HEK293 (cell line): ENCODE measurements at regions not wholly inside any gene's neighbourhood (a gene's known extent, or its start where the extent isn't known, plus 50 kb on each side); places are given as distances from the start of the nearest gene placed in this dataset.
"Not testable (repeated sequence)": the region's sequence is repeated elsewhere in the genome, so short reads cannot be mapped to it uniquely, and the experiment has no call there.

Source experiments
- CTCF ChIA-PET: fragments of 350-600 bp; formaldehyde crosslinking; extraction: SDS; loops from one replicate; lab custom pipeline; 2021; ENCODE audit warnings: antibody characterized with exemption; lab: Yijun Ruan, JAX
- POLR2A ChIA-PET: fragments of 300-600 bp; formaldehyde crosslinking; extraction: SDS; loops from one replicate; lab custom pipeline; 2020; ENCODE audit warnings: antibody characterized with exemption, inconsistent platforms; lab: Yijun Ruan, JAX
- H3K27ac ChIP-seq: fragments of 200-500 bp; sonication (Bioruptor generic); 2 replicates; pipeline ENCODE4 v1.5.1; 2014; ENCODE audit warnings: low read depth, low read length, control low read depth, inconsistent platforms; ENCODE audit errors: extremely low read depth
- H3K36me3 ChIP-seq, 2 experiments: fragments of 200-500 bp in 1 of 2; sonication (Bioruptor generic) in 1 of 2; 1 replicate in 1 of 2; 2 replicates in 1 of 2; pipeline ENCODE4 v1.5.1; 2014 to 2017; ENCODE audit warnings: inconsistent platforms in 2 of 2, low read length in 2 of 2; ENCODE audit not compliant: control insufficient read depth in 2 of 2, insufficient read depth in 1 of 2
- H3K4me1 ChIP-seq: fragments of 200-500 bp; sonication (Bioruptor generic); 2 replicates; pipeline ENCODE4 v1.5.1; 2014; ENCODE audit warnings: mild to moderate bottlenecking, low read length, inconsistent platforms; ENCODE audit not compliant: control insufficient read depth, insufficient read depth
- H3K4me3 ChIP-seq: 2 replicates; pipeline ENCODE4 v1.5.1; 2011; ENCODE audit warnings: low read depth, mild to moderate bottlenecking, control low read depth, low read length, moderate library complexity
- H3K9me3 ChIP-seq: fragments of 200-500 bp; sonication (Bioruptor generic); 2 replicates; pipeline ENCODE4 v1.5.1; 2014; ENCODE audit warnings: low read depth, low read length, inconsistent platforms; ENCODE audit not compliant: control insufficient read depth, insufficient read depth
- GFI1B ChIP-seq: fragments of 450-650 bp; formaldehyde crosslinking; IDR thresholded peaks from 2 replicates; pipeline ENCODE4 v1.5.1; 2016; ENCODE audit warnings: missing biosample characterization, missing genetic modification characterization
- HOXC10 ChIP-seq: sonication (generic); formaldehyde crosslinking; IDR thresholded peaks from 2 replicates; pipeline ENCODE4 v1.8.1; 2023; ENCODE audit warnings: mild to moderate bottlenecking, missing genetic modification reagents
- KLF7 ChIP-seq: fragments of 450-650 bp; formaldehyde crosslinking; IDR thresholded peaks from 2 replicates; pipeline ENCODE4 v1.5.1; 2016; ENCODE audit warnings: missing biosample characterization, missing genetic modification characterization, borderline replicate concordance
- ZBTB17 ChIP-seq: fragments of 450-650 bp; formaldehyde crosslinking; IDR thresholded peaks from 2 replicates; pipeline ENCODE4 v1.5.1; 2016; ENCODE audit warnings: missing biosample characterization, missing genetic modification characterization
- ZBTB49 ChIP-seq: fragments of 450-650 bp; formaldehyde crosslinking; IDR thresholded peaks from 2 replicates; pipeline ENCODE4 v1.5.1; 2016; ENCODE audit warnings: missing biosample characterization, missing genetic modification characterization, low read depth
- ZFP37 ChIP-seq: fragments of 450-650 bp; formaldehyde crosslinking; IDR thresholded peaks from 2 replicates; pipeline ENCODE4 v1.5.1; 2016; ENCODE audit warnings: missing biosample characterization, missing genetic modification characterization
- ZNF138 ChIP-seq: fragments of 450-650 bp; formaldehyde crosslinking; IDR thresholded peaks from 2 replicates; pipeline ENCODE4 v1.5.1; 2016; ENCODE audit warnings: missing biosample characterization, missing genetic modification characterization, borderline replicate concordance
- ZNF146 ChIP-seq: fragments of 450-650 bp; formaldehyde crosslinking; IDR thresholded peaks from 2 replicates; pipeline ENCODE4 v1.5.1; 2016; ENCODE audit warnings: missing biosample characterization, missing genetic modification characterization
- ZNF155 ChIP-seq: fragments of 450-650 bp; formaldehyde crosslinking; IDR thresholded peaks from 2 replicates; pipeline ENCODE4 v1.5.1; 2016; ENCODE audit warnings: missing biosample characterization, missing genetic modification characterization
- ZNF175 ChIP-seq: fragments of 450-650 bp; formaldehyde crosslinking; IDR thresholded peaks from 2 replicates; pipeline ENCODE4 v1.5.1; 2016; ENCODE audit warnings: missing biosample characterization, missing genetic modification characterization
- ZNF19 ChIP-seq: fragments of 450-650 bp; formaldehyde crosslinking; IDR thresholded peaks from 2 replicates; pipeline ENCODE4; 2016; ENCODE audit warnings: missing biosample characterization, missing genetic modification characterization, low read depth
- ZNF211 ChIP-seq: fragments of 450-650 bp; formaldehyde crosslinking; IDR thresholded peaks from 2 replicates; pipeline ENCODE4 v1.5.1; 2016; ENCODE audit warnings: low read depth, missing biosample characterization, missing genetic modification characterization
- ZNF24 ChIP-seq: fragments of 450-650 bp; formaldehyde crosslinking; IDR thresholded peaks from 2 replicates; pipeline ENCODE4 v1.5.1; 2016; ENCODE audit warnings: missing biosample characterization, missing genetic modification characterization
- ZNF292 ChIP-seq: fragments of 450-650 bp; formaldehyde crosslinking; IDR thresholded peaks from 2 replicates; pipeline ENCODE4 v1.5.1; 2016; ENCODE audit warnings: low read depth, missing biosample characterization, missing genetic modification characterization, borderline replicate concordance
- ZNF311 ChIP-seq: fragments of 450-650 bp; formaldehyde crosslinking; IDR thresholded peaks from 2 replicates; pipeline ENCODE4 v1.5.1; 2017; ENCODE audit warnings: missing biosample characterization, missing genetic modification characterization, borderline replicate concordance
- ZNF324 ChIP-seq: fragments of 450-650 bp; formaldehyde crosslinking; IDR thresholded peaks from 2 replicates; pipeline ENCODE4 v1.5.1; 2016; ENCODE audit warnings: missing biosample characterization, missing genetic modification characterization
- ZNF335 ChIP-seq: fragments of 450-650 bp; formaldehyde crosslinking; conservative IDR thresholded peaks from 2 replicates; pipeline ENCODE4 v1.5.1; 2016; ENCODE audit warnings: missing biosample characterization, missing genetic modification characterization
- ZNF37A ChIP-seq: fragments of 450-650 bp; IDR thresholded peaks from 2 replicates; pipeline ENCODE4 v1.5.1; 2018; ENCODE audit warnings: missing biosample characterization, missing genetic modification characterization
- ZNF513 ChIP-seq: fragments of 450-650 bp; IDR thresholded peaks from 2 replicates; pipeline ENCODE4 v1.5.1; 2018; ENCODE audit warnings: missing biosample characterization, missing genetic modification characterization
- ZNF660 ChIP-seq: fragments of 450-650 bp; IDR thresholded peaks from 2 replicates; pipeline ENCODE4 v1.5.1; 2018; ENCODE audit warnings: missing biosample characterization, mild to moderate bottlenecking, missing genetic modification characterization
- ZNF707 ChIP-seq: fragments of 450-650 bp; formaldehyde crosslinking; IDR thresholded peaks from 2 replicates; pipeline ENCODE4 v1.5.1; 2016; ENCODE audit warnings: missing biosample characterization, missing genetic modification characterization
- ZNF747 ChIP-seq: fragments of 450-650 bp; formaldehyde crosslinking; IDR thresholded peaks from 2 replicates; pipeline ENCODE4 v1.5.1; 2016; ENCODE audit warnings: missing biosample characterization, missing genetic modification characterization
- ZSCAN16 ChIP-seq: fragments of 450-650 bp; formaldehyde crosslinking; IDR thresholded peaks from 2 replicates; pipeline ENCODE4 v1.5.1; 2016; ENCODE audit warnings: missing biosample characterization, missing genetic modification characterization
- TF ChIP-seq, protein P1 (sequence below): fragments of 450-650 bp; formaldehyde crosslinking; IDR thresholded peaks from 2 replicates; pipeline ENCODE4 v1.5.1; 2017; ENCODE audit warnings: missing biosample characterization, missing genetic modification characterization
- TF ChIP-seq, protein P2 (sequence below): fragments of 450-650 bp; formaldehyde crosslinking; IDR thresholded peaks from 2 replicates; pipeline ENCODE4 v1.5.1; 2016; ENCODE audit warnings: missing biosample characterization, missing genetic modification characterization

DNA sequence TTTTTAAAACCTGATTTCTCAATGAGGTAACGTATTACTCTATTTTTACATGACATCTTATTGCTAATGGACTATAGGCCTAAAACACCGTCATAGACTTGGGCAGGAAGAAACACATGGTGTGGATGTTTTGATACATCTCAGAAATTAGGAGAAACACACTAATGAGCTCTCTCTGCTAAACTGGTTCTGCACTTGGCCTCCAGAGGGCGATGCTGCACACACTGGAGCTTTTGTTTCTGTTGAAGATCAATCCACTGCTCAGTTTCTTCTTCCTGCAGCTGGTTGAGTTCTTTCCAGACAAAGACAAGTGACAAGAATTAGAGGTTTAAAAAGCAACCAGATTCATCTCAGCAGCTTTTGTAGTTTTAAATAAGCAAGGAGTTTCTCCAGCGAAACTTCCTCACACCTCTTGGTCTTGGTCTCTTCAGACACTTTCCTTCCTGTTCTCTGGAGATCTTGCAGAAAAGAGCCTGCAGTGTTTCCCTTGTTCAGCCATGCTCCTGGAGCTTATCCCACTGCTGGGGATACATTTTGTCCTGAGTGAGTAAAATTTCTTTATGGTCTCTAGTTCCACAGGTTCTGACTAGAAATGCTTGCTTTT lies 178.5 kb upstream of the OR4E1 start:
- Histone ChIP-seq H3K36me3 (no peaks in the 10 kb centered on the region), H3K9me3 (no peaks in the 10 kb centered on the region), H3K27ac (no peak overlapping the region), H3K4me1 (no peaks in the 10 kb centered on the region), H3K4me3 (no peak overlapping the region)
- POLR2A ChIA-PET: interaction anchor here (1.2 kb wide), 1 partner anchor 30 kb away, joined by 3 read pairs; no protein-coding TSS in a partner anchor
- CTCF ChIA-PET: interaction anchor here (0.6 to 2.2 kb wide), 44 partner anchors 8 to 1523 kb away, joined by 3 to 22 read pairs (median 3); no protein-coding TSS in a partner anchor
- TF ChIP-seq ZNF37A (no peak), ZBTB49 (tag by site-specific recombination) (no peak), ZNF19 (tag by site-specific recombination) (no peak), ZNF707 (tag by site-specific recombination) (no peak), ZNF311 (tag by site-specific recombination) (no peak), ZBTB17 (tag by site-specific recombination) (no peak), GFI1B (no peak), HOXC10 (no peak), ZNF292 (tag by site-specific recombination) (no peak), ZNF138 (tag by site-specific recombination) (no peak), ZNF211 (tag by site-specific recombination) (no peak), ZNF747 (tag by site-specific recombination) (no peak), KLF7 (tag by site-specific recombination) (no peak)
- TF ChIP-seq, protein P1, sequence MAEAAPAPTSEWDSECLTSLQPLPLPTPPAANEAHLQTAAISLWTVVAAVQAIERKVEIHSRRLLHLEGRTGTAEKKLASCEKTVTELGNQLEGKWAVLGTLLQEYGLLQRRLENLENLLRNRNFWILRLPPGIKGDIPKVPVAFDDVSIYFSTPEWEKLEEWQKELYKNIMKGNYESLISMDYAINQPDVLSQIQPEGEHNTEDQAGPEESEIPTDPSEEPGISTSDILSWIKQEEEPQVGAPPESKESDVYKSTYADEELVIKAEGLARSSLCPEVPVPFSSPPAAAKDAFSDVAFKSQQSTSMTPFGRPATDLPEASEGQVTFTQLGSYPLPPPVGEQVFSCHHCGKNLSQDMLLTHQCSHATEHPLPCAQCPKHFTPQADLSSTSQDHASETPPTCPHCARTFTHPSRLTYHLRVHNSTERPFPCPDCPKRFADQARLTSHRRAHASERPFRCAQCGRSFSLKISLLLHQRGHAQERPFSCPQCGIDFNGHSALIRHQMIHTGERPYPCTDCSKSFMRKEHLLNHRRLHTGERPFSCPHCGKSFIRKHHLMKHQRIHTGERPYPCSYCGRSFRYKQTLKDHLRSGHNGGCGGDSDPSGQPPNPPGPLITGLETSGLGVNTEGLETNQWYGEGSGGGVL (tag by site-specific recombination): no peak

GRCh38 chr14:21846902-21847301 lies 173.3 kb upstream of the OR4E1 start:
- H3K4me1 ChIP-seq, POLR2A ChIA-PET, H3K4me3 ChIP-seq: not testable (repeated sequence)
- TF ChIP-seq ZNF335 (tag by site-specific recombination): peak; percentile 34; the same call in 1 of the 2 replicates
- TF ChIP-seq, all 188 proteins: peak for 1; not testable (repeated sequence) for 187
- CTCF ChIA-PET: interaction anchor here (0.8 to 4.7 kb wide), 13 partner anchors 10 to 1332 kb away, joined by 3 to 20 read pairs (median 4); no protein-coding TSS in a partner anchor
- not testable (repeated sequence) for H3K36me3 ChIP-seq, H3K9me3 ChIP-seq, H3K27ac ChIP-seq

- CTCF ChIA-PET: interaction anchor here (0.8 to 4.7 kb wide), 11 partner anchors 7 to 257 kb away, joined by 3 to 20 read pairs (median 5); no protein-coding TSS in a partner anchor
- Histone ChIP-seq H3K36me3 (no peaks in the 10 kb centered on the region), H3K4me3 (no peak overlapping the region), H3K9me3 (no peaks in the 10 kb centered on the region), H3K4me1 (no peaks in the 10 kb centered on the region), H3K27ac (no peak overlapping the region)
- POLR2A ChIA-PET: no interaction called here
- TF ChIP-seq ZNF146 (no peak), ZNF175 (tag by site-specific recombination) (no peak), ZSCAN16 (tag by site-specific recombination) (no peak), ZFP37 (tag by site-specific recombination) (no peak), ZNF660 (no peak), ZNF155 (tag by site-specific recombination) (no peak), ZNF24 (tag by site-specific recombination) (0 out of 2 replicates have a peak, but pooled peaks have one; percentile 17), ZNF513 (tag by site-specific recombination) (no peak; the same call in 1 of the 2 replicates), ZNF324 (no peak)
- TF ChIP-seq, protein P2, sequence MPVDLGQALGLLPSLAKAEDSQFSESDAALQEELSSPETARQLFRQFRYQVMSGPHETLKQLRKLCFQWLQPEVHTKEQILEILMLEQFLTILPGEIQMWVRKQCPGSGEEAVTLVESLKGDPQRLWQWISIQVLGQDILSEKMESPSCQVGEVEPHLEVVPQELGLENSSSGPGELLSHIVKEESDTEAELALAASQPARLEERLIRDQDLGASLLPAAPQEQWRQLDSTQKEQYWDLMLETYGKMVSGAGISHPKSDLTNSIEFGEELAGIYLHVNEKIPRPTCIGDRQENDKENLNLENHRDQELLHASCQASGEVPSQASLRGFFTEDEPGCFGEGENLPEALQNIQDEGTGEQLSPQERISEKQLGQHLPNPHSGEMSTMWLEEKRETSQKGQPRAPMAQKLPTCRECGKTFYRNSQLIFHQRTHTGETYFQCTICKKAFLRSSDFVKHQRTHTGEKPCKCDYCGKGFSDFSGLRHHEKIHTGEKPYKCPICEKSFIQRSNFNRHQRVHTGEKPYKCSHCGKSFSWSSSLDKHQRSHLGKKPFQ (tag by site-specific recombination): no peak
Observed at GRCh38 chr14:21846227-21846885, 172.7 kb upstream of the OR4E1 start.
